HCT116 (cell line): ENCODE measurements at regions not wholly inside any gene's neighbourhood (a gene's known extent, or its start where the extent isn't known, plus 50 kb on each side); places are given as distances from the start of the nearest gene placed in this dataset.

Experiments
- ATAC-seq: fragments of 200-7000 bp; cut with Tn5 transposase; 2 replicates; pipeline ENCODE4 v1.9.1; 2020; ENCODE audit warnings: mild to moderate bottlenecking, moderate library complexity
- BruUV-seq: library from RNA; stranded (reverse); fragments of 400-500 nt; replicated peaks from 2 replicates; lab custom pipeline; 2021; lab: Mats Ljungman, UMichigan
- CTCF ChIA-PET: fragments of 300-600 bp; sonication (Branson Sonifier 250); formaldehyde crosslinking; loops from one replicate; lab custom pipeline; 2021; ENCODE audit warnings: antibody characterized with exemption; lab: Charles Lee
- POLR2A ChIA-PET: fragments of 300-600, 350-600 bp; sonication (Branson Sonifier 250); formaldehyde crosslinking; loops from one replicate; lab custom pipeline; 2021; ENCODE audit warnings: antibody characterized with exemption; lab: Charles Lee
- RAD21 ChIA-PET, 2 experiments: fragments of 300-600 bp; sonication (Branson Sonifier 250); formaldehyde crosslinking; loops; one replicate each; lab custom pipeline; 2023; ENCODE audit warnings: low total read pairs in 2 of 2; ENCODE audit not compliant: uncharacterized antibody in 2 of 2, unreplicated experiment in 2 of 2, low non-redundant PET in 1 of 2; lab: Charles Lee
- DNase-seq: peaks from one replicate; pipeline ENCODE4 v3.0.0-alpha.2; 2010; ENCODE audit warnings: low read depth, low spot score
- H2AFZ ChIP-seq: fragments of 200-600 bp; shearing (Covaris generic), sonication (generic); 2 replicates; pipeline ENCODE4 v1.6.1; 2017; ENCODE audit warnings: low read depth, mixed run types, mixed read lengths, antibody characterized with exemption, low read length; ENCODE audit not compliant: poor library complexity, severe bottlenecking
- H3K27ac ChIP-seq: 2 replicates; pipeline ENCODE4 v1.5.1; 2012; ENCODE audit warnings: low read depth, low read length
- H3K27me3 ChIP-seq: fragments of 200-600 bp; sonication (generic); 2 replicates; pipeline ENCODE4 v1.6.1; 2016; ENCODE audit warnings: mixed run types, low read length, mixed read lengths; ENCODE audit not compliant: insufficient read depth
- H3K36me3 ChIP-seq, 2 experiments: fragments of 200-500 bp in 1 of 2; fragments of 200-600 bp in 1 of 2; sonication (Bioruptor generic) in 1 of 2; sonication (generic) in 1 of 2; 2 replicates each; pipeline versions ENCODE4 v1.5.1 to v1.6.1; 2014 to 2016; ENCODE audit warnings: low read length in 2 of 2, inconsistent platforms in 1 of 2, mixed read lengths in 1 of 2, mixed run types in 1 of 2; ENCODE audit not compliant: insufficient read depth in 2 of 2, control insufficient read depth in 1 of 2
- H3K4me1 ChIP-seq, 2 experiments: fragments of 200-600 bp in 1 of 2; sonication (generic) in 1 of 2; 2 replicates each; pipeline versions ENCODE4 v1.5.1 to v1.6.1; 2012 to 2017; ENCODE audit warnings: low read length in 2 of 2, inconsistent platforms in 1 of 2, mild to moderate bottlenecking in 1 of 2, mixed read lengths in 1 of 2, mixed run types in 1 of 2, moderate library complexity in 1 of 2; ENCODE audit not compliant: insufficient read depth in 2 of 2, control insufficient read depth in 1 of 2
- H3K4me2 ChIP-seq: fragments of 200-600 bp; sonication (generic); 2 replicates; pipeline ENCODE4 v1.6.1; 2017; ENCODE audit warnings: mixed run types, low read length, mixed read lengths
- H3K4me3 ChIP-seq, 2 experiments: fragments of 200-600 bp in 1 of 2; sonication (generic) in 1 of 2; replicated peaks in 1 of 2; 2 replicates each; pipeline ENCODE4 v1.5.1; 2011 to 2016; ENCODE audit warnings: low read length in 2 of 2, control low read depth in 1 of 2, low read depth in 1 of 2, mild to moderate bottlenecking in 1 of 2, mixed read lengths in 1 of 2, mixed run types in 1 of 2
- H3K79me2 ChIP-seq: fragments of 200-600 bp; sonication (generic); 2 replicates; pipeline ENCODE4 v1.6.1; 2017; ENCODE audit warnings: mild to moderate bottlenecking, mixed run types, low read length, moderate library complexity, mixed read lengths; ENCODE audit not compliant: insufficient read depth
- H3K9ac ChIP-seq: fragments of 200-600 bp; sonication (generic); 2 replicates; pipeline ENCODE4 v1.6.1; 2016; ENCODE audit warnings: low read length, mixed read lengths
- H3K9me2 ChIP-seq: fragments of 200-600 bp; sonication (generic), shearing (Covaris generic); 2 replicates; pipeline ENCODE4 v1.6.1; 2017; ENCODE audit warnings: mixed run types, mild to moderate bottlenecking, moderate library complexity; ENCODE audit not compliant: insufficient read depth
- H3K9me3 ChIP-seq, 2 experiments: fragments of 200-500 bp in 1 of 2; fragments of 200-600 bp in 1 of 2; sonication (Bioruptor generic) in 1 of 2; sonication (generic) in 1 of 2; 2 replicates each; pipeline ENCODE4 v1.6.1; 2014 to 2017; ENCODE audit warnings: low read length in 2 of 2, mixed read lengths in 2 of 2, inconsistent platforms in 1 of 2, low read depth in 1 of 2, mild to moderate bottlenecking in 1 of 2, mixed run types in 1 of 2, moderate library complexity in 1 of 2; ENCODE audit not compliant: control insufficient read depth in 1 of 2, insufficient read depth in 1 of 2
- H4K20me1 ChIP-seq: fragments of 200-600 bp; sonication (generic), shearing (Covaris generic); 2 replicates; pipeline ENCODE4 v1.6.1; 2017; ENCODE audit warnings: mixed run types, mild to moderate bottlenecking, moderate library complexity; ENCODE audit not compliant: insufficient read depth
- CEBPB ChIP-seq: IDR thresholded peaks from 2 replicates; pipeline ENCODE4 v1.6.1; 2012; ENCODE audit warnings: low read depth
- CTCF ChIP-seq, 3 experiments: fragments of 200-600 bp in 1 of 3; sonication (generic) in 1 of 3; IDR thresholded peaks in 2 of 3; conservative IDR thresholded peaks in 1 of 3; 2 replicates each; pipeline ENCODE4 v1.5.1; 2012 to 2017; ENCODE audit warnings: low read depth in 2 of 3, low read length in 2 of 3, antibody characterized with exemption in 1 of 3, borderline replicate concordance in 1 of 3, control low read depth in 1 of 3, mild to moderate bottlenecking in 1 of 3, mixed read lengths in 1 of 3, mixed run types in 1 of 3, moderate library complexity in 1 of 3; ENCODE audit not compliant: insufficient read depth in 1 of 3
- EZH2 ChIP-seq: fragments of 200-600 bp; sonication (generic); IDR thresholded peaks from 2 replicates; pipeline ENCODE4 v1.6.1; 2017; ENCODE audit warnings: antibody characterized with exemption, mixed run types
- JUND ChIP-seq: IDR thresholded peaks from 2 replicates; pipeline ENCODE4 v1.6.1; 2012
- POLR2A ChIP-seq: IDR thresholded peaks from 2 replicates; pipeline ENCODE4 v1.7.0; 2011; ENCODE audit warnings: borderline replicate concordance; ENCODE audit not compliant: insufficient read depth, insufficient read length; ENCODE audit errors: extremely low read depth
- RAD21 ChIP-seq: IDR thresholded peaks from 2 replicates; pipeline ENCODE4 v1.6.1; 2012; ENCODE audit warnings: low read depth, mild to moderate bottlenecking
- SIN3A ChIP-seq: IDR thresholded peaks from 2 replicates; pipeline ENCODE4 v1.6.1; 2012; ENCODE audit warnings: low read depth
- SP1 ChIP-seq: IDR thresholded peaks from 2 replicates; pipeline ENCODE4 v1.6.1; 2012; ENCODE audit warnings: low read depth
- SRF ChIP-seq: IDR thresholded peaks from 2 replicates; pipeline ENCODE4 v1.6.1; 2012; ENCODE audit warnings: low read depth
- TCF7L2 ChIP-seq: IDR thresholded peaks from 2 replicates; pipeline ENCODE4 v1.7.0; 2011; ENCODE audit warnings: borderline replicate concordance, inconsistent platforms; ENCODE audit not compliant: insufficient read depth, insufficient read length; ENCODE audit errors: extremely low read depth
- ZBTB33 ChIP-seq: IDR thresholded peaks from 2 replicates; pipeline ENCODE4 v1.6.1; 2011; ENCODE audit warnings: mild to moderate bottlenecking, low read length, moderate library complexity; ENCODE audit not compliant: insufficient replicate concordance; ENCODE audit errors: extremely low read depth
- ZFX ChIP-seq: fragments of 450-650 bp; IDR thresholded peaks from 2 replicates; pipeline ENCODE4 v1.6.1; 2017
- intact Hi-C: fragments of 100-400 bp; cut with micrococcal nuclease; formaldehyde crosslinking; loops from 2 replicates; pipeline ENCODE4 v1.10.0; 2022

GRCh38 chr14:82667006-82667405 lies 1133.4 kb upstream of the SEL1L start:
- H2AFZ ChIP-seq, result no peak overlapping the region
- peaks cover 13 to 33% of the 10 kb centered on the region in 2 experiments; a peak in 2 of 4 replicates for H3K9me3 ChIP-seq

More at GRCh38 chr14:82667006-82667405, 1133.4 kb upstream of the SEL1L start:
- Histone ChIP-seq H3K9me2 (no peaks in the 10 kb centered on the region), H3K4me2 (no peak overlapping the region), H4K20me1 (no peaks in the 10 kb centered on the region), H3K9ac (no peak overlapping the region), H3K27ac (no peak overlapping the region), H3K4me1 (no peaks in the 10 kb centered on the region), H3K27me3 (no peaks in the 10 kb centered on the region), H3K36me3 (no peaks in the 10 kb centered on the region), H3K79me2 (no peaks in the 10 kb centered on the region), H3K4me3 (no peak overlapping the region)
- CTCF ChIA-PET, result no interaction called here
- no TSS peak for BruUV-seq
- DNase-seq (no peak), ATAC-seq (no peak)
- RAD21 ChIA-PET, result no interaction called here
- POLR2A ChIA-PET, result no interaction called here
- intact Hi-C loops, result no loop called here
- TF ChIP-seq ZBTB33 (no peak), CEBPB (no peak), RAD21 (no peak), SP1 (no peak), SIN3A (no peak), TCF7L2 (no peak), CTCF (IDR thresholded peaks at IDR 0.05 in 2 of 3, conservative IDR thresholded peaks at IDR 0.05 in 1 of 3; ENCODE audit: borderline replicate concordance in 1 of 3, insufficient read depth in 1 of 3, low read depth in 2 of 3, low read length in 2 of 3) (no peak), EZH2 (no peak), JUND (no peak), SRF (no peak), ZFX (no peak), POLR2A (no peak)
